GM23338 (cell line): ENCODE measurements at regions not wholly inside any gene's neighbourhood (a gene's known extent, or its start where the extent isn't known, plus 50 kb on each side); places are given as distances from the start of the nearest gene placed in this dataset.

Experiments
- ATAC-seq: fragments of 200-7000 bp; cut with Tn5 transposase; 3 replicates; pipeline ENCODE4 v1.9.1; 2020
- DNase-seq: peaks from one replicate; pipeline ENCODE4 v3.0.0-alpha.2; 2015; ENCODE audit warnings: low spot score
- H2AFZ ChIP-seq: fragments of 200-600 bp; sonication (generic); 2 replicates; pipeline ENCODE4 v1.8.0; 2016; ENCODE audit warnings: antibody characterized with exemption, mild to moderate bottlenecking, moderate library complexity
- H3F3A ChIP-seq: fragments of 200-600 bp; sonication (generic); replicated peaks from 2 replicates; pipeline ENCODE4 v1.8.0; 2017; ENCODE audit warnings: antibody characterized with exemption, mixed run types, low read depth
- H3K27ac ChIP-seq: fragments of 200-600 bp; sonication (generic); 2 replicates; pipeline ENCODE4 v1.6.1; 2016; ENCODE audit warnings: low read depth
- H3K27me3 ChIP-seq: fragments of 200-600 bp; sonication (generic); 2 replicates; pipeline ENCODE4 v1.8.0; 2016; ENCODE audit warnings: mild to moderate bottlenecking, mixed run types, moderate library complexity; ENCODE audit not compliant: insufficient read depth
- H3K36me3 ChIP-seq: fragments of 200-600 bp; sonication (generic); 2 replicates; pipeline ENCODE4 v1.8.0; 2016; ENCODE audit warnings: mild to moderate bottlenecking; ENCODE audit not compliant: insufficient read depth
- H3K4me1 ChIP-seq: fragments of 200-600 bp; sonication (generic); 2 replicates; pipeline ENCODE4 v1.8.0; 2016; ENCODE audit warnings: mild to moderate bottlenecking, moderate library complexity; ENCODE audit not compliant: insufficient read depth
- H3K4me2 ChIP-seq: fragments of 200-600 bp; sonication (generic); 2 replicates; pipeline ENCODE4 v1.7.1; 2017; ENCODE audit warnings: mixed run types
- H3K4me3 ChIP-seq: fragments of 200-600 bp; sonication (generic); 2 replicates; pipeline ENCODE4 v1.6.1; 2016; ENCODE audit warnings: mixed run types
- H3K79me2 ChIP-seq: fragments of 200-600 bp; sonication (generic); replicated peaks from 2 replicates; pipeline ENCODE4 v1.8.0; 2017; ENCODE audit warnings: mild to moderate bottlenecking; ENCODE audit not compliant: insufficient read depth
- H3K9me2 ChIP-seq: fragments of 200-600 bp; sonication (generic); 2 replicates; pipeline ENCODE4 v1.8.0; 2017; ENCODE audit not compliant: insufficient read depth
- H4K20me1 ChIP-seq: fragments of 200-600 bp; sonication (generic); replicated peaks from 2 replicates; pipeline ENCODE4 v1.8.0; 2017; ENCODE audit warnings: mild to moderate bottlenecking; ENCODE audit not compliant: insufficient read depth
- H3K27ac Mint-ChIP-seq: 2 replicates; pipeline ENCODE4 v1.8.0; 2020; ENCODE audit warnings: inconsistent platforms, mild to moderate bottlenecking, moderate library complexity, mixed read lengths
- H3K27me3 Mint-ChIP-seq: 3 replicates; pipeline ENCODE4 v1.8.0; 2022; ENCODE audit warnings: low read depth, mild to moderate bottlenecking, moderate library complexity, mixed read lengths, inconsistent platforms; ENCODE audit not compliant: insufficient read depth, poor library complexity
- H3K36me3 Mint-ChIP-seq: 3 replicates; pipeline ENCODE4 v1.8.0; 2021; ENCODE audit warnings: low read depth, mild to moderate bottlenecking, inconsistent platforms, moderate library complexity, mixed read lengths
- H3K4me1 Mint-ChIP-seq: 3 replicates; pipeline ENCODE4 v1.8.0; 2020; ENCODE audit warnings: mild to moderate bottlenecking, inconsistent platforms, mixed read lengths
- H3K4me3 Mint-ChIP-seq: 3 replicates; pipeline ENCODE4 v1.8.0; 2021; ENCODE audit warnings: moderate library complexity, mild to moderate bottlenecking, inconsistent platforms, mixed read lengths
- H3K9me3 Mint-ChIP-seq: 3 replicates; pipeline ENCODE4 v1.8.0; 2020; ENCODE audit warnings: moderate library complexity, mild to moderate bottlenecking, inconsistent platforms, mixed read lengths
- CREB1 ChIP-seq: fragments of 250-450 bp; sonication (Bioruptor Pico); IDR thresholded peaks from 2 replicates; pipeline ENCODE4 v1.5.0; 2020; ENCODE audit warnings: low read depth, mild to moderate bottlenecking, moderate library complexity
- CTCF ChIP-seq, 2 experiments: fragments of 200-600 bp in 1 of 2; sonication (generic) in 1 of 2; conservative IDR thresholded peaks; 2 replicates each; pipeline versions ENCODE4 v1.5.1 to v1.6.1; 2016 to 2017; ENCODE audit warnings: antibody characterized with exemption in 2 of 2, low read depth in 2 of 2, mild to moderate bottlenecking in 2 of 2, moderate library complexity in 1 of 2
- JUNB ChIP-seq: IDR thresholded peaks from one replicate; pipeline ENCODE4 v1.6.1; 2016; ENCODE audit warnings: antibody characterized with exemption; ENCODE audit not compliant: unreplicated experiment
- STAT1 ChIP-seq: IDR thresholded peaks from one replicate; pipeline ENCODE4 v1.6.1; 2016; ENCODE audit warnings: antibody characterized with exemption; ENCODE audit not compliant: unreplicated experiment
- ZNF114 ChIP-seq: fragments of 250-450 bp; sonication (Bioruptor Pico); IDR thresholded peaks from 2 replicates; pipeline ENCODE4 v1.5.0; 2020; ENCODE audit warnings: mild to moderate bottlenecking, moderate library complexity
- ZNF462 ChIP-seq: fragments of 250-450 bp; sonication (Bioruptor Pico); IDR thresholded peaks from 2 replicates; pipeline ENCODE4 v1.5.0; 2020; ENCODE audit warnings: mild to moderate bottlenecking, moderate library complexity

- Mint-ChIP-seq H3K27ac (no peak overlapping the region), H3K27me3 (no peaks in the 10 kb centered on the region), H3K4me1 (peaks cover 5% of the 10 kb centered on the region), H3K4me3 (no peak overlapping the region), H3K36me3 (no peaks in the 10 kb centered on the region), H3K9me3 (no peaks in the 10 kb centered on the region)
- Histone ChIP-seq H3K4me3 (no peak overlapping the region), H3K9me2 (no peaks in the 10 kb centered on the region), H2AFZ (no peak overlapping the region), H3K27me3 (no peaks in the 10 kb centered on the region), H3K27ac (no peak overlapping the region), H3K4me2 (no peak overlapping the region), H3K4me1 (no peaks in the 10 kb centered on the region), H3K79me2 (no peaks in the 10 kb centered on the region), H3F3A (no peaks in the 10 kb centered on the region), H4K20me1 (no peaks in the 10 kb centered on the region), H3K36me3 (no peaks in the 10 kb centered on the region)
- DNase-seq, result no peak
- ATAC-seq, result no peak
- TF ChIP-seq STAT1, result no peak
- TF ChIP-seq CREB1, result no peak
- TF ChIP-seq JUNB, result no peak
- no peak for TF ChIP-seq ZNF114
- TF ChIP-seq CTCF (conservative IDR thresholded peaks at IDR 0.05; ENCODE audit: low read depth in 2 of 2), result no peak
- TF ChIP-seq ZNF462, result no peak
Measured at GRCh38 chr4:102416765-102417164, 71.5 kb upstream of the SLC39A8 start.
